Ramos (cell line): ENCODE measurements at regions not wholly inside any gene's neighbourhood (a gene's known extent, or its start where the extent isn't known, plus 50 kb on each side); places are given as distances from the start of the nearest gene placed in this dataset.

Experiments used
- in situ Hi-C: fragments of 300-500 bp; cut with MboI; formaldehyde crosslinking; loops from one replicate; pipeline ENCODE4 v1.14.3; 2022; ENCODE audit warnings: low sequenced_read_pairs; ENCODE audit not compliant: unreplicated experiment

DNA sequence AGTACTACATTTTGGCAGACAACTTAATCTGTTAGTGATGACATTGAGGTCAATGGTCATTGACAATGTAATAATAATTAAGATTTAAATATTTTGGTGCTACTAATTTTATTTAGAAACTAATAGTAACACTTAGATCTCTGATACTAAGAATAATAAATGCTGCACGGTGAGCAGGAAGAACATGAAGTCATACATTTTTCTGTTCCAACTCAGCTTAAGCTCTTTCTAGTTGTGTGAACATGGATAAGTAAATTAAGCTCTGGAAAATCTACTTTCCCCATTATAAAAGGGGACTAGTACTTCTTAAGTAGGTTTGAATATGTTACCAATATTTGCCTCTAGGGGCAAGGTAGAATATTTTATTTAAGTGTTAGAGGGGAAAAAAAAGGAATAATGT is 65.9 kb upstream of the MEOX2 start:
- in situ Hi-C loops: no loop called here

DNA sequence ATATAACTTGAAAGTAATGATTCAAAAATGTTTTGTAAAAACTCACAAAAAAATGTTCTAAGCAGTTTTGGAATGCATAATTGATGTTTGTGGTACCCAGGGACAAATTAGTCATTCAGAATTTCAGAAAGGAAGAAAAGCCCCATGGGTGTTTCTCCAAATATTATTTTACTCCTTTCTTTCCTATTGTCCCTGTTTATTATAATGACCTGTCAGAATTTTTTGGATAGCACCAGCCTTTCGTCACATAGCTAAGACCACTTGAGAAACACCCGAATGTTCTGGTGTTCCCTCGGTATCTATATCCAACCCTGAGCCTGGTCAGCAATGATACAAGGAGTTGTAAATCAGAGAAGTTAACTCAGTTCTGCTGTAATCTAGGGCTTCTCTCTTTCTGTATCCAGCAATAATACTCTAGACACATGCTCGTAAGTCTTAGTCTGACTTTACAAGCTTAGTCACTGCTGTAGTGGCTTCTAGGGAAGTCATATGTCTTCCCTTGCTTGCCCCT is 64.8 kb upstream of the MEOX2 start:
- in situ Hi-C loops: no loop called here

DNA sequence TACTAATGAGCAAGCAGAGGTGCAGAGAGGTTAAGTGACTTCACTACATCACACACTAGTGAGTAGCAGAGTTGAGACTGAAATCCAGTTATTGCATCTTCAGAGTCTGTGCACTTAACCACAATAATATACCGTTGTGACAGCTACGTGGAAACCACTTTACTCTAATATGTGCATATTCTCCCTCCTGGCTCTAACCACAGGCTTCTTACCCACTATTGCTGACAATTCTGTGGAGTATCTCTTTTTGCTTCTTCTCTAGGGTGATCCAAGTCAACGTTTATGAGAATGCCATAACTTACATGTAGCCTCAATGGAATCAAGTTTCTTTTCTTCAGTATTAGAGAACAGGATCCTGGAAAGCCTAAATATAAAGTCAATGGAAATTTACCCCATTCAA is 64.2 kb upstream of the MEOX2 start:
- in situ Hi-C loops: no loop called here

DNA sequence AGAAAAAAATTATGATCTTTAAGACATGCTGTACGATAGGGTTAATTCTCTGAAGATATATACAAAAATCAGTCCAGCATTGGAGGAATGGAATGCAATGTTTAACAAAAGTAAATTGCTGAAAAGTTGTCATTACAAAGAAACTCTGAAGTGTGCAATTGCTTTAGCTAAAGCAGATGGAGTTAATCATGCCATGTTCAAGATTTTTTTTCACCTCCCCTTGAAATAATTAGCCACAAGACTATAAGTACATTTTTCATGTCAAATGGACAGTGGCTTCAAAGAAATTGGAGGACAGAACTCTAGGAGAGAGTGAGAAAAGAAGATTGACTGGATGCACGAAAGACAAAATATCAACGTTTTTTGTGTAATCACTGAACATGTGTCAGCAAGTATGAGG is 63.1 kb upstream of the MEOX2 start:
- in situ Hi-C loops: no loop called here

DNA sequence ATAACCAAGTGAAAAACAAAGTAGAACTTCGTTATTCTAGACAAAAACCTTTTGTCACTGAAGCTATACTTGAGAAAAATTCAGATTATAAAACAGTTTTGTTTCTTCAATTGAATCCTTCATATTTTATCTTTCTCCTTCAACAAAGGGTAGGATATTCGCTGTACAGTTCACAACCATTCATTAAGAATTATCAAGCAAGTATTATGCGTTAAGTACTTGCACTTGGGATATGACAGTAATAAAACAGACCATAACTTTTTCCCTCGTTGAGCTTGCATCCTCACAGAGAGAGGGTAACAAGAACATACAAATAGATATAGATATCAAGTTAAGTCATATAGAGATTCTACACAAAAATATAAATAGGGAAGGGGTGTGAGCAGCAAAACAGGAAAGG is 61.2 kb upstream of the MEOX2 start:
- in situ Hi-C loops: no loop called here

DNA sequence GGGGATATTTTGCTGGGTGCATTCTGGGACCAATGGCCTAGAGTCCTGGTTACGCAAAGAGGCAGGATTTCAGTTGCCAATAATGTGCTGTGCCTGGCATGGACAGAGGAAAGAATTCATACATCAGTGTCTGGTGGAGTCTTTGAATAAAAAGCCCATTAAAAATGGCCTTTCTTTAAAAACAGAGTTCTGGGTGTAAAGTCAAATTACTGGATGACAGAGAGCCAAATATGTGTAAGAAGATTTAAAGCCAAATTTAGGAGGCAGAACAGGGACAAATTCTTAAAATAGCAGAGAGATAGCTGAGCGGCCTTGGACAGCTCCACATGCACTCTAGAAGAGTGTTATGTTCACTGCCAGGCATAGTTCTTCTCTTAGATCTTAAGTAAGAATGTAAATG is 60.8 kb upstream of the MEOX2 start:
- in situ Hi-C loops: no loop called here

DNA sequence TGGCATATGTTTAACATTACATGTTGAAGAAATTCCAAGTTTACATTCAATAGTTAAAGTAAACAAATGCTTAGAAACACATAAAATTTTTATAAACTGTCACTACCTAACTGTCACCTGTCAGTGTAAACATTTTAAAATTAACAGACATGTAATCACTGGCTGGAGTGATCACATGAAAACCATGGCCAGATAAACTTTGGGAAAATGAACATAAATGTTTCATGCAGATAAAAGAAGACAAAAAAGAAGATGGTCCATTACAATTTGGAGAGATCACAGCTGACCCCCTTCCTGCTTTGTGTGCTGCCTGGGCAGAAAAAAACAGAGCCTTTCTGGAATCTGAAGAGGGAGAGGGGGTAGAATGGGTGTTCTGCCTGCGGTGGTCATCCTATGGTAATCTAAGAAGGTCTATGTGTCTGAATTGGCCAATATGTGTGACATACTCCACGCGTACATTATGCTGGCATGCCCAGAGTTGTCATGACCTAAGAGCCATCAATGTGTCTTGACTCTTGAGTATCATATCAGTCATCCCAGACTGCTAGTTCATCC is 57.5 kb upstream of the MEOX2 start:
- in situ Hi-C loops: no loop called here

DNA sequence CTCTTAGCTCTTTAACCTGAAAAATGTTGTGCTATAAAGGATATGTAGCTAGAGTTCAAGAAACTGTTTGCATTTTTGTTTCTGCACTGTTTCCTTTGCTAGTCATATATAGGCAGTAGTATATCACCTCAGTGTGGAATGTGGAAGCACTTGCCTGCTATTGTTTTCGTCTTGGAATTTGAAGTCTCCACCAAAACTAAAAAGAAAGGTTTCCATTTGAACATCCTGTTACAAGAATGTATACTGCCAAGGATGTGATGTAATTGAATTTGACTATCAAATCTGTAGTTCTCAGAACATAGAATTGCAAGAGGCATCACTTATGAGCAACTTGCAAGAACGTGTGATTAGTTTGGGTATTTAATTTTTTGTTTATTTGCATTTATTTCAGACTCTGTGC is 51.1 kb upstream of the MEOX2 start:
- in situ Hi-C loops: no loop called here
